Astrocyte (in vitro differentiated cells and primary cell): ENCODE measurements at regions not wholly inside any gene's neighbourhood (a gene's known extent, or its start where the extent isn't known, plus 50 kb on each side); places are given as distances from the start of the nearest gene placed in this dataset.

Experiments
- DNase-seq: peaks from one replicate; pipeline ENCODE4 v3.0.0-alpha.2; 2010; ENCODE audit warnings: low read depth
- FAIRE-seq: peaks from 2 replicates; lab custom pipeline; 2011; peaks lifted over from hg19 to GRCh38; lab: Jason Lieb, UNC
- H2AFZ ChIP-seq: 2 replicates; pipeline ENCODE4 v1.6.0; 2012; ENCODE audit warnings: low read depth, low read length, inconsistent platforms
- H3K27ac ChIP-seq: 2 replicates; pipeline ENCODE4 v1.5.1; 2011; ENCODE audit warnings: low read depth, low read length, inconsistent platforms
- H3K27me3 ChIP-seq: 2 replicates; pipeline ENCODE4 v1.6.0; 2011; ENCODE audit warnings: low read length, inconsistent platforms; ENCODE audit not compliant: insufficient read depth
- H3K36me3 ChIP-seq: 2 replicates; pipeline ENCODE4 v1.5.1; 2011; ENCODE audit warnings: low read length, inconsistent platforms; ENCODE audit not compliant: insufficient read depth
- H3K4me1 ChIP-seq: 2 replicates; pipeline ENCODE4 v1.5.1; 2011; ENCODE audit warnings: low read length, inconsistent platforms; ENCODE audit not compliant: insufficient read depth
- H3K4me2 ChIP-seq: 2 replicates; pipeline ENCODE4 v1.6.0; 2012; ENCODE audit warnings: low read length, inconsistent platforms
- H3K4me3 ChIP-seq: 2 replicates; pipeline ENCODE4 v1.5.1; 2011; ENCODE audit warnings: low read depth, mild to moderate bottlenecking, low read length, inconsistent platforms; ENCODE audit not compliant: insufficient read depth
- H3K79me2 ChIP-seq: 2 replicates; pipeline ENCODE4 v1.6.0; 2012; ENCODE audit warnings: mild to moderate bottlenecking, low read length, inconsistent platforms; ENCODE audit not compliant: insufficient read depth
- H3K9ac ChIP-seq: 2 replicates; pipeline ENCODE4 v1.6.0; 2012; ENCODE audit warnings: mild to moderate bottlenecking, low read length, inconsistent platforms
- H3K9me3 ChIP-seq: 2 replicates; pipeline ENCODE4 v1.5.1; 2012; ENCODE audit warnings: low read depth, mild to moderate bottlenecking, low read length, inconsistent platforms; ENCODE audit not compliant: insufficient read depth
- H4K20me1 ChIP-seq: 2 replicates; pipeline ENCODE4 v1.6.0; 2012; ENCODE audit warnings: low read length, inconsistent platforms; ENCODE audit not compliant: insufficient read depth
- H3K27ac Mint-ChIP-seq: one replicate; pipeline ENCODE4 v1.8.0; 2021; ENCODE audit warnings: mild to moderate bottlenecking, mixed read lengths; ENCODE audit not compliant: unreplicated experiment
- H3K27me3 Mint-ChIP-seq: one replicate; pipeline ENCODE4 v1.8.0; 2021; ENCODE audit warnings: low read depth, mixed read lengths; ENCODE audit not compliant: unreplicated experiment
- H3K36me3 Mint-ChIP-seq: one replicate; pipeline ENCODE4 v1.8.0; 2021; ENCODE audit warnings: low read depth, mixed read lengths; ENCODE audit not compliant: unreplicated experiment
- H3K4me1 Mint-ChIP-seq: one replicate; pipeline ENCODE4 v1.8.0; 2021; ENCODE audit warnings: low read depth, mixed read lengths; ENCODE audit not compliant: unreplicated experiment
- H3K4me3 Mint-ChIP-seq: one replicate; pipeline ENCODE4 v1.8.0; 2021; ENCODE audit warnings: mild to moderate bottlenecking, moderate library complexity, mixed read lengths; ENCODE audit not compliant: unreplicated experiment
- H3K9me3 Mint-ChIP-seq: one replicate; pipeline ENCODE4 v1.8.0; 2021; ENCODE audit warnings: mild to moderate bottlenecking, mixed read lengths; ENCODE audit not compliant: unreplicated experiment
- CTCF ChIP-seq: IDR thresholded peaks from 2 replicates; pipeline ENCODE4 v1.5.1; 2011; ENCODE audit warnings: low read depth, mild to moderate bottlenecking, inconsistent platforms, low read length, moderate library complexity; ENCODE audit not compliant: insufficient read depth
- EZH2 ChIP-seq: IDR thresholded peaks from 2 replicates; pipeline ENCODE4 v1.6.1; 2012; ENCODE audit warnings: mild to moderate bottlenecking, low read length, inconsistent platforms; ENCODE audit not compliant: insufficient read depth

GRCh38 chr6:156622185-156622584, 155.0 kb upstream of the ARID1B start:
- Histone ChIP-seq H3K4me1 (no peaks in the 10 kb centered on the region), H3K27ac (no peak overlapping the region), H3K27me3 (no peaks in the 10 kb centered on the region), H3K9ac (no peak overlapping the region), H4K20me1 (no peaks in the 10 kb centered on the region), H3K4me3 (no peak overlapping the region), H3K36me3 (no peaks in the 10 kb centered on the region), H2AFZ (no peak overlapping the region), H3K4me2 (no peak overlapping the region), H3K79me2 (no peaks in the 10 kb centered on the region), H3K9me3 (no peaks in the 10 kb centered on the region)
- H3K9me3 Mint-ChIP-seq, result peaks cover 2% of the 10 kb centered on the region
- H3K27ac Mint-ChIP-seq, result no peak overlapping the region
- FAIRE-seq (no peak), DNase-seq (no peak)
- no peaks in the 10 kb centered on the region for H3K36me3 Mint-ChIP-seq
- H3K4me1 Mint-ChIP-seq, result no peaks in the 10 kb centered on the region
- no peak overlapping the region for H3K4me3 Mint-ChIP-seq
- TF ChIP-seq CTCF, result no peak
- no peak for TF ChIP-seq EZH2
- H3K27me3 Mint-ChIP-seq, result peaks cover 5% of the 10 kb centered on the region

GRCh38 chr6:156620331-156620730, 156.8 kb upstream of the ARID1B start:
- no peak overlapping the region for H3K27ac ChIP-seq
- H2AFZ ChIP-seq, result no peak overlapping the region
- H3K79me2 ChIP-seq, result no peaks in the 10 kb centered on the region
- H3K4me3 ChIP-seq, result no peak overlapping the region
- H3K27me3 ChIP-seq, result no peaks in the 10 kb centered on the region
- no peak for FAIRE-seq
- peaks cover 2% of the 10 kb centered on the region for H3K9me3 Mint-ChIP-seq
- H3K36me3 ChIP-seq, result no peaks in the 10 kb centered on the region
- H3K4me1 ChIP-seq, result no peaks in the 10 kb centered on the region
- no peak overlapping the region for H3K9ac ChIP-seq
- no peak overlapping the region for H3K4me2 ChIP-seq
- H4K20me1 ChIP-seq, result no peaks in the 10 kb centered on the region
- no peak overlapping the region for H3K27ac Mint-ChIP-seq
- TF ChIP-seq CTCF, result no peak
- no peak for TF ChIP-seq EZH2
- peaks cover 5% of the 10 kb centered on the region for H3K27me3 Mint-ChIP-seq
- DNase-seq, result no peak
- H3K9me3 ChIP-seq, result no peaks in the 10 kb centered on the region
- H3K4me3 Mint-ChIP-seq, result no peak overlapping the region
- H3K4me1 Mint-ChIP-seq, result no peaks in the 10 kb centered on the region
- no peaks in the 10 kb centered on the region for H3K36me3 Mint-ChIP-seq

GRCh38 chr6:156618600-156619205, 158.5 kb upstream of the ARID1B start:
- peaks cover 7% of the 10 kb centered on the region for H3K9me3 Mint-ChIP-seq
- H3K27me3 Mint-ChIP-seq, result peaks cover 5% of the 10 kb centered on the region
- H3K4me3 ChIP-seq, result no peak overlapping the region
- H3K36me3 ChIP-seq, result no peaks in the 10 kb centered on the region
- no peaks in the 10 kb centered on the region for H3K36me3 Mint-ChIP-seq
- H3K27ac ChIP-seq, result no peak overlapping the region
- H3K79me2 ChIP-seq, result no peaks in the 10 kb centered on the region
- TF ChIP-seq EZH2 (no peak), CTCF (no peak)
- no peak overlapping the region for H3K9ac ChIP-seq
- peaks cover 2% of the 10 kb centered on the region for H3K9me3 ChIP-seq
- H3K4me1 ChIP-seq, result no peaks in the 10 kb centered on the region
- H4K20me1 ChIP-seq, result no peaks in the 10 kb centered on the region
- H3K27me3 ChIP-seq, result no peaks in the 10 kb centered on the region
- FAIRE-seq, result no peak
- no peak overlapping the region for H3K4me3 Mint-ChIP-seq
- H2AFZ ChIP-seq, result no peak overlapping the region
- no peak overlapping the region for H3K4me2 ChIP-seq
- H3K4me1 Mint-ChIP-seq, result no peaks in the 10 kb centered on the region
- no peak overlapping the region for H3K27ac Mint-ChIP-seq
- no peak for DNase-seq
